ENCODE measurements at regions not wholly inside any gene's neighbourhood (a gene's known extent, or its start where the extent isn't known, plus 50 kb on each side); places are given as distances from the start of the nearest gene placed in this dataset.

DNA sequence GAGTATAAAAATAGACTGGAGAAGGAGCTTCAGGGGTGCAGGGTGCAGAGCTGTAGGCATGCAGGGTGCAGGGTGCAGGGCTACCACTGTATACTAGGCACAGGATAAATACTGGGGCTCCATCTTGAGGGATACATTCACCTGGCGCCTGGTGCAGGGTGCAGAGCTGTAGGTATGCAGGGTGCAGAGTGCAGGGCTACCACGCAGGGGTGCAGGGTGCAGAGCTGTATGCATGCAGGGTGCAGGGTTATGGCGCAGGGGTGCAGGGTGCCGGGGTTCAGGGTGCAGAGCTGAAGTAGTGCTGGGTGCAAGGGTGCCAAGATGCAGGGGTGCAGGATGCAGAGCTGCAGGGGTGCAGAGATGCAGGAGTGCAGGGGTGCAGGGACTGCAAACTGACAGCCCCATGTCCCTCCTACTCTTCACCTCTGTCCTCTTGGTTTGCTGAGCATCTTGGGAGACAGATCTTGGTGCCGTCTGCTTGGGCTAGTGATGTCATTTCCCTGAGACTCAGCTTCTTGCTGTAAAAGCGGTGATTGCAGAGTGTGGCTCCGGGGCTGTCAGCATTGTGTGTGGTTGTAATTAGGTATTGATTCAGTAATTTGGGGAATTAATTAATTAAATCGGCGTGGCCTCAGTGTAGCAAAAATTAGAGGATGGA is 91.2 kb downstream of the ADRA2C start:
- TF ChIP-seq, protein P1, sequence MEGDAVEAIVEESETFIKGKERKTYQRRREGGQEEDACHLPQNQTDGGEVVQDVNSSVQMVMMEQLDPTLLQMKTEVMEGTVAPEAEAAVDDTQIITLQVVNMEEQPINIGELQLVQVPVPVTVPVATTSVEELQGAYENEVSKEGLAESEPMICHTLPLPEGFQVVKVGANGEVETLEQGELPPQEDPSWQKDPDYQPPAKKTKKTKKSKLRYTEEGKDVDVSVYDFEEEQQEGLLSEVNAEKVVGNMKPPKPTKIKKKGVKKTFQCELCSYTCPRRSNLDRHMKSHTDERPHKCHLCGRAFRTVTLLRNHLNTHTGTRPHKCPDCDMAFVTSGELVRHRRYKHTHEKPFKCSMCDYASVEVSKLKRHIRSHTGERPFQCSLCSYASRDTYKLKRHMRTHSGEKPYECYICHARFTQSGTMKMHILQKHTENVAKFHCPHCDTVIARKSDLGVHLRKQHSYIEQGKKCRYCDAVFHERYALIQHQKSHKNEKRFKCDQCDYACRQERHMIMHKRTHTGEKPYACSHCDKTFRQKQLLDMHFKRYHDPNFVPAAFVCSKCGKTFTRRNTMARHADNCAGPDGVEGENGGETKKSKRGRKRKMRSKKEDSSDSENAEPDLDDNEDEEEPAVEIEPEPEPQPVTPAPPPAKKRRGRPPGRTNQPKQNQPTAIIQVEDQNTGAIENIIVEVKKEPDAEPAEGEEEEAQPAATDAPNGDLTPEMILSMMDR (IDR thresholded peaks at IDR 0.05; ENCODE audit: poor library complexity, severe bottlenecking), result no peak
- TF ChIP-seq TAF1 (IDR thresholded peaks at IDR 0.05; ENCODE audit: low read depth) (no peak), RAD21 (conservative IDR thresholded peaks at IDR 0.05) (no peak), EZH2 (IDR thresholded peaks at IDR 0.05; ENCODE audit: borderline replicate concordance, insufficient read depth, low read length, poor library complexity, severe bottlenecking) (no peak)
- TF ChIP-seq, protein P2, sequence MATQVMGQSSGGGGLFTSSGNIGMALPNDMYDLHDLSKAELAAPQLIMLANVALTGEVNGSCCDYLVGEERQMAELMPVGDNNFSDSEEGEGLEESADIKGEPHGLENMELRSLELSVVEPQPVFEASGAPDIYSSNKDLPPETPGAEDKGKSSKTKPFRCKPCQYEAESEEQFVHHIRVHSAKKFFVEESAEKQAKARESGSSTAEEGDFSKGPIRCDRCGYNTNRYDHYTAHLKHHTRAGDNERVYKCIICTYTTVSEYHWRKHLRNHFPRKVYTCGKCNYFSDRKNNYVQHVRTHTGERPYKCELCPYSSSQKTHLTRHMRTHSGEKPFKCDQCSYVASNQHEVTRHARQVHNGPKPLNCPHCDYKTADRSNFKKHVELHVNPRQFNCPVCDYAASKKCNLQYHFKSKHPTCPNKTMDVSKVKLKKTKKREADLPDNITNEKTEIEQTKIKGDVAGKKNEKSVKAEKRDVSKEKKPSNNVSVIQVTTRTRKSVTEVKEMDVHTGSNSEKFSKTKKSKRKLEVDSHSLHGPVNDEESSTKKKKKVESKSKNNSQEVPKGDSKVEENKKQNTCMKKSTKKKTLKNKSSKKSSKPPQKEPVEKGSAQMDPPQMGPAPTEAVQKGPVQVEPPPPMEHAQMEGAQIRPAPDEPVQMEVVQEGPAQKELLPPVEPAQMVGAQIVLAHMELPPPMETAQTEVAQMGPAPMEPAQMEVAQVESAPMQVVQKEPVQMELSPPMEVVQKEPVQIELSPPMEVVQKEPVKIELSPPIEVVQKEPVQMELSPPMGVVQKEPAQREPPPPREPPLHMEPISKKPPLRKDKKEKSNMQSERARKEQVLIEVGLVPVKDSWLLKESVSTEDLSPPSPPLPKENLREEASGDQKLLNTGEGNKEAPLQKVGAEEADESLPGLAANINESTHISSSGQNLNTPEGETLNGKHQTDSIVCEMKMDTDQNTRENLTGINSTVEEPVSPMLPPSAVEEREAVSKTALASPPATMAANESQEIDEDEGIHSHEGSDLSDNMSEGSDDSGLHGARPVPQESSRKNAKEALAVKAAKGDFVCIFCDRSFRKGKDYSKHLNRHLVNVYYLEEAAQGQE (IDR thresholded peaks at IDR 0.05; ENCODE audit: borderline replicate concordance), result no peak
